Right lobe of liver (tissue), 4 donors: ENCODE measurements at regions not wholly inside any gene's neighbourhood (a gene's known extent, or its start where the extent isn't known, plus 50 kb on each side); places are given as distances from the start of the nearest gene placed in this dataset.

Source experiments
- POLR2A ChIP-seq: fragments of 450-650 bp; IDR thresholded peaks from one replicate; pipeline ENCODE4 v1.6.1; 2017; ENCODE audit warnings: antibody characterized with exemption, mild to moderate bottlenecking
- TF ChIP-seq, protein P1 (sequence below), 4 donors: fragments of 200-600 bp in 3 of 4; fragments of 450-650 bp in 1 of 4; IDR thresholded peaks; one replicate each; pipeline versions ENCODE4 v1.5.1 to v1.8.0; 2016 to 2022; ENCODE audit warnings: antibody characterized with exemption in 4 of 4, mild to moderate bottlenecking in 2 of 4
- donor health status: DM: no; HTN: no; CAD: no.
- donor health status: DM: no; HTN: no; CAD: no.
- donor health status: DM: no; HTN: yes; CAD: no.

DNA sequence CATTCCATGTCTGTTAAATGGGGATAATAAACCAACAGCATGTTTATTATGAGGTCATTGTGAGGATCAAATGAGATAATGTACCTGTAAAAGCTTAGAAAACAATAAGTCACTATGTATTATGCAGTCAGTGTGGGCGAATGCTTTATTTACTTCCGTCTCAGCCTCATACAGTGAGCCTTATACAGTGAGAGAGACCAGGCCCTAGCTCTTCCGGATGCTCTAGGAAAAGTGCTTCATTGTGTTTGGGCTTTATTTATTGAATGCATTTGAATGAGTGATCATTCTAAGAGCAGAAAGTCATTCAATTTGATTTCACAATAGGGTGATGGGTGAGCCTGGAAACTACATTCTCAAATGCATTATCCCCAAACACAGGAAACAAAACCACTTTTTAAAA lies 603.9 kb upstream of the FANCL start:
- TF ChIP-seq, protein P1, sequence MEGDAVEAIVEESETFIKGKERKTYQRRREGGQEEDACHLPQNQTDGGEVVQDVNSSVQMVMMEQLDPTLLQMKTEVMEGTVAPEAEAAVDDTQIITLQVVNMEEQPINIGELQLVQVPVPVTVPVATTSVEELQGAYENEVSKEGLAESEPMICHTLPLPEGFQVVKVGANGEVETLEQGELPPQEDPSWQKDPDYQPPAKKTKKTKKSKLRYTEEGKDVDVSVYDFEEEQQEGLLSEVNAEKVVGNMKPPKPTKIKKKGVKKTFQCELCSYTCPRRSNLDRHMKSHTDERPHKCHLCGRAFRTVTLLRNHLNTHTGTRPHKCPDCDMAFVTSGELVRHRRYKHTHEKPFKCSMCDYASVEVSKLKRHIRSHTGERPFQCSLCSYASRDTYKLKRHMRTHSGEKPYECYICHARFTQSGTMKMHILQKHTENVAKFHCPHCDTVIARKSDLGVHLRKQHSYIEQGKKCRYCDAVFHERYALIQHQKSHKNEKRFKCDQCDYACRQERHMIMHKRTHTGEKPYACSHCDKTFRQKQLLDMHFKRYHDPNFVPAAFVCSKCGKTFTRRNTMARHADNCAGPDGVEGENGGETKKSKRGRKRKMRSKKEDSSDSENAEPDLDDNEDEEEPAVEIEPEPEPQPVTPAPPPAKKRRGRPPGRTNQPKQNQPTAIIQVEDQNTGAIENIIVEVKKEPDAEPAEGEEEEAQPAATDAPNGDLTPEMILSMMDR (IDR thresholded peaks at IDR 0.05): no peak
- no peak for TF ChIP-seq POLR2A
